Mesothelial cell of epicardium (in vitro differentiated cells): ENCODE measurements at regions not wholly inside any gene's neighbourhood (a gene's known extent, or its start where the extent isn't known, plus 50 kb on each side); places are given as distances from the start of the nearest gene placed in this dataset.

Source experiments
- DNase-seq, 2 experiments: peaks; one replicate each; pipeline ENCODE4 v3.0.0; 2021; ENCODE audit warnings: low spot score in 2 of 2; ENCODE audit not compliant: unreplicated experiment in 2 of 2
- H3K27ac Mint-ChIP-seq: 2 replicates; pipeline ENCODE4 v1.8.0; 2021; ENCODE audit warnings: mixed read lengths
- H3K27me3 Mint-ChIP-seq: 2 replicates; pipeline ENCODE4 v1.8.0; 2021; ENCODE audit warnings: low read depth, mixed read lengths
- H3K36me3 Mint-ChIP-seq: 2 replicates; pipeline ENCODE4 v1.8.0; 2021; ENCODE audit warnings: mixed read lengths
- H3K4me1 Mint-ChIP-seq: 2 replicates; pipeline ENCODE4 v1.8.0; 2021; ENCODE audit warnings: mixed read lengths
- H3K4me3 Mint-ChIP-seq: 2 replicates; pipeline ENCODE4 v1.8.0; 2021; ENCODE audit warnings: mild to moderate bottlenecking, moderate library complexity, mixed read lengths
- H3K9me3 Mint-ChIP-seq: 2 replicates; pipeline ENCODE4 v1.8.0; 2021; ENCODE audit warnings: mixed read lengths
- CTCF ChIP-seq: fragments of 200-600 bp; sonication (generic); IDR thresholded peaks from one replicate; pipeline ENCODE4 v1.5.0; 2021; ENCODE audit warnings: antibody characterized with exemption; ENCODE audit not compliant: unreplicated experiment

- H3K9me3 Mint-ChIP-seq = peaks cover 15% of the 10 kb centered on the region
These were observed 158.7 kb upstream of the ZNF184 start for GRCh38 chr6:27631609-27631916.

GRCh38 chr6:27630727-27631608 is 158.1 kb upstream of the ZNF184 start:
- peak overlapping the region; percentile 91 for H3K4me3 Mint-ChIP-seq

More at GRCh38 chr6:27631609-27631916, 158.7 kb upstream of the ZNF184 start:
- H3K27me3 Mint-ChIP-seq = peaks cover 12% of the 10 kb centered on the region
- no peak for TF ChIP-seq CTCF
- peak overlapping the region; percentile 96 for H3K27ac Mint-ChIP-seq
- H3K36me3 Mint-ChIP-seq = no peaks in the 10 kb centered on the region
- H3K4me1 Mint-ChIP-seq = peaks cover 17% of the 10 kb centered on the region
- DNase-seq = no peak
- peak overlapping the region; percentile 91 for H3K4me3 Mint-ChIP-seq

GRCh38 chr6:27624694-27625262 is 151.9 kb upstream of the ZNF184 start:
- peaks cover 10% of the 10 kb centered on the region for H3K4me1 Mint-ChIP-seq
- no peaks in the 10 kb centered on the region for H3K9me3 Mint-ChIP-seq
- H3K36me3 Mint-ChIP-seq = no peaks in the 10 kb centered on the region
- no peak overlapping the region for H3K4me3 Mint-ChIP-seq
- H3K27ac Mint-ChIP-seq = no peak overlapping the region
- peaks cover 1% of the 10 kb centered on the region for H3K27me3 Mint-ChIP-seq
- no peak for DNase-seq
- TF ChIP-seq CTCF = no peak

More at GRCh38 chr6:27630727-27631608, 158.1 kb upstream of the ZNF184 start:
- no peak for TF ChIP-seq CTCF
- H3K27ac Mint-ChIP-seq = peak overlapping the region; percentile 96
- H3K36me3 Mint-ChIP-seq = no peaks in the 10 kb centered on the region
- H3K4me1 Mint-ChIP-seq = peaks cover 17% of the 10 kb centered on the region
- peak; percentile 69 to 84 for DNase-seq
- peaks cover 12% of the 10 kb centered on the region for H3K27me3 Mint-ChIP-seq
- H3K9me3 Mint-ChIP-seq = peaks cover 15% of the 10 kb centered on the region

- Mint-ChIP-seq H3K27me3 (no peaks in the 10 kb centered on the region), H3K4me1 (peaks cover 15% of the 10 kb centered on the region), H3K9me3 (no peaks in the 10 kb centered on the region), H3K4me3 (no peak overlapping the region), H3K36me3 (no peaks in the 10 kb centered on the region), H3K27ac (peak overlapping the region; percentile 54)
- no peak for DNase-seq
- no peak for TF ChIP-seq CTCF
These were observed 150.2 kb upstream of the ZNF184 start for GRCh38 chr6:27623103-27623502.

- peaks cover 30% of the 10 kb centered on the region for H3K4me1 Mint-ChIP-seq
- no peak for DNase-seq
- no peaks in the 10 kb centered on the region for H3K27me3 Mint-ChIP-seq
- no peak for TF ChIP-seq CTCF
- peak overlapping the region; percentile 32 for H3K27ac Mint-ChIP-seq
- no peaks in the 10 kb centered on the region for H3K9me3 Mint-ChIP-seq
- no peak overlapping the region for H3K4me3 Mint-ChIP-seq
- H3K36me3 Mint-ChIP-seq = no peaks in the 10 kb centered on the region
These were observed 146.5 kb upstream of the ZNF184 start for GRCh38 chr6:27619436-27619835.
